ENCODE measurements at regions not wholly inside any gene's neighbourhood (a gene's known extent, or its start where the extent isn't known, plus 50 kb on each side); places are given as distances from the start of the nearest gene placed in this dataset.

DNA sequence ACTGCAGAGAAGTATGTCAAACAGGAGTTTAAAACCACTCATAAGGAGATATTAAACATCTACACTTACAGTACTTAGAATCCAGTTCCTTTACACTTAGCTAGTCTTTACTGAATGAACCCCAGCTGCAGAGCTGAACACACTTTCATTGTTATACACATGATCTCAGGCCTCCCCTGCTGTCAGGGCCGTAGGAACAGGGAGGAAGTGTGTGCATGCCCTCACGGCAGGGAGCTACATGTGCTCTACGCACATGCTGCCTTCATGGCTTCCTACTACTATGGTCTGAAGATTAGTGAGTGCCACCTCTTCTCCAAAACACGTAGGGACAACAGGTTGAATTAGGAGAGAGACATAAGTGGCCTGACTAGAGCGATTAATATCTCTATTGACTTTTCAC lies 191.5 kb downstream of the SIPA1L2 start:
- TF ChIP-seq CTCF (IDR thresholded peaks at IDR 0.05), result no peak
- TF ChIP-seq POLR2AphosphoS5 (IDR thresholded peaks at IDR 0.05), result no peak
- no peak for TF ChIP-seq EP300 (IDR thresholded peaks at IDR 0.05)
- TF ChIP-seq POLR2A (IDR thresholded peaks at IDR 0.05; ENCODE audit: low read depth), result no peak

Measured in esophagus muscularis mucosa (tissue), 4 donors.